ENCODE measurements at regions not wholly inside any gene's neighbourhood (a gene's known extent, or its start where the extent isn't known, plus 50 kb on each side); places are given as distances from the start of the nearest gene placed in this dataset.

GRCh38 chr9:79236466-79236865 is 335.3 kb upstream of the TLE4 start:
- FAIRE-seq = no peak

- no peak for FAIRE-seq
These were observed 333.9 kb upstream of the TLE4 start for GRCh38 chr9:79237861-79238260.

- no peak for FAIRE-seq
These were observed 331.0 kb upstream of the TLE4 start for GRCh38 chr9:79240774-79241173.

- no peak for FAIRE-seq
These were observed 329.3 kb upstream of the TLE4 start for GRCh38 chr9:79242489-79242888.

DNA sequence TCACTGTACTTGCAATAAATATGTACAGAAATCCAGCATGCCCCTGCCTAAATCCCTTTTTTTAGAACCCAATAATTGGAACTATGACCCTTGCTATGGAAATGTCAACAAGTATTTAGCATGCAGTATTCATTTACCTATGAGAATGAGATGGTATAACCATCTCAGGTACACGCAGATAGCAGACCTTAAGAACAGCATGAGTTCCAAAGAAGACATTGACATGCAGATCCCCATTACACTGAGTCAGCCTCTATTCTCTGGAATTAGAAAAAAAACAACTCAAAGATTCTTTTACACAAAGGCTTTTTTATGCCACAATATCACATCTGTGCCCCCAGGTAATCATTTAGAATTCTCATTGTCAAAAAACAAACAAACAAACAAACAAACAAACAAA is 325.6 kb upstream of the TLE4 start:
- FAIRE-seq = no peak

DNA sequence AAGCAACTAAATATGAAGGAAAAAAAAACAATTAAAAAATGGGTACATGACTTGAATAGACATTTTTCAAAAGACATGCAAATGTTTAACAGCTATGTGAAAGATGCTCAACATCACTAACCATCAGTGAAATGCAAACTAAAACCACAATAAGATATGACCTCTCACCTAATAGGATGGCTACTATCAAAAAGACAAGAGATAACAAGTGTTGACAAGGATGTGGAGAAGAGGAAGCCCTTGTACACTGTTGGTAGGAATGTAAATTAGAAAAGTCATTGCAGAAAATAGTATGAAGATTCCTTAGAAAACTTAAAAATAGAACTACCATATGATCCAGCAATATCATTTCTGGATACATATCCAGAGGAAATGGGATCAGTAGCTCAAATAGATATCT is 324.7 kb upstream of the TLE4 start:
- FAIRE-seq = no peak

- FAIRE-seq = no peak
These were observed 321.0 kb upstream of the TLE4 start for GRCh38 chr9:79250806-79251205.

DNA sequence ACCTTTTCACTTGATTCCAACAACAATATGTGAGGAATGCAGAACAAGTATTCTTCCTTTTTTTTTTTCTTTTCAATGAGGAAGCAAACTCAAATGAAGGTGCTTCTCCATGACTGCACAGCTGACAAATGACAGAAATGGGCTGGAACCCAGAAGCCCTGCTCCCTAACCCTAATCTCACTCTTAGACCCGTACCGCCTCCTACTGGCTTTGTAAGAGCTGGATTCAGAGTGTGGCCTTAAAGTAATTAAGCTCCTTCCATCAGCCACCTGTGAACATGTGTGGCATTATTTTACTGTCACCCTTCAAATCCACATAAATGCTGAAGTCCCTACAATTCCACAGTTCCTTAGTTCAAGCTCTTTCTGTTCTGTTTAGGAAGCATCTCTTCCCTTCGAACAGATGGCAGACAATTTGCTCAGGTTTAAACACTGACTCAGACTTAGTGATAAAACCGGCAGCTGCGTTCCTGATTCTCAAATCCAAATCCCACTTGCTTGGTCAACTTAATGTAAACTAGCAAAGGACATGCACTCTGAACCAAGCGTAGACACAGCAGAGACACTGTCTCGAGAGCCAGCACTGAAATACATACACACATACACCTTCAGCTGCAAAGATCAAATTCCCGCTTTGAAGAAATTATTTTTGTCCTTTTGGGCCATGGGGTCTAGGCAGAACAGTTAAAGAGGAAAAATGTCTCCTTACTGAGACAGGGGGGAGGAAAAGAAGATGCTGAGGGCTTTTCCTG is 316.7 kb upstream of the TLE4 start:
- FAIRE-seq = no peak

- no peak for FAIRE-seq
These were observed 316.0 kb upstream of the TLE4 start for GRCh38 chr9:79255651-79256260.

DNA sequence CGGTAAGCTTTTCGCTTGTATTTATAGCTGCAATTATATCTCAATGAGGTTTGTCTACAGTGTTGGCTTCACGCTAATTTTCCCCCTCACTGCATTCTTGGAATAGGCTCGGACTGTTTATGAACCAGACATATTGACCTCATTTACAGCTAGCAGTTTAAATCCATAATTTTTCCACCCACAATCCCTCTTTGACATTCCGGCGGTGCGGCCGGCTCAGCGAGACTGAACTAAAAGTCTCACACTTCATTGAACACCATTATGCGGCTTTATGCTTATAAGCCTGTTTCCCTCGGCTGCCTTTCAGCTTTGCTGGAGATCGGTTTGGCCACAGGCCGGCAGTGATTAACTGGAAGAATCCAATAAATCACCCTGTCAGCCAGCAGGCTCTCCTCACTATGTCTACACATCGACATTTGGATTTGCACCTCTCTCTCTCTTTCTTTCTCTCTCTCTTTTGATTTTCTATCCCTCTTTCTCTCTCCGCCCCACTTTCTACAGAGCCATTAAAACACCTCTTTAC is 315.0 kb upstream of the TLE4 start:
- no peak for FAIRE-seq

GRCh38 chr9:79257228-79257781 is 314.5 kb upstream of the TLE4 start:
- no peak for FAIRE-seq

- no peak for FAIRE-seq
These were observed 313.9 kb upstream of the TLE4 start for GRCh38 chr9:79257790-79258351.

- FAIRE-seq = no peak
These were observed 311.9 kb upstream of the TLE4 start for GRCh38 chr9:79259858-79260257.

- no peak for FAIRE-seq
These were observed 308.1 kb upstream of the TLE4 start for GRCh38 chr9:79263628-79264027.

DNA sequence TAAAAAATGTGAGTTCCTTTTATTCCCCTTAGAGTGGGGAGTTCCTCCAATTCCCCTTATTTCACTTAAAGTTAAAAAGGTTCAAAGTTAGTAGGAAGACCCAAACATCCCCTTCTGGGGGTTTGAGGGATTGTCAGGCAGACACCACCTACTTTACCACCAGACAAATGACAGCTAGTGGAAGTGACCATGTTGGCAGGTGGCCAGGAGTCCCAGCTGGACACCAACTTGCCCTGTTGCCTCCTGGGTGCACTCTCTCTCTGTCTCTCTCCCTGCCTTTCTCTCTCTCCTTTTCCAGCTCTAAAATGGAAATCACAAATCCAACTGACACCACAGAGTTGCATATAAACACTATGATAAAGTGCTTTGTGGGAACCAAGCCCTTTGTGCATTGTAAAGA is 307.7 kb upstream of the TLE4 start:
- no peak for FAIRE-seq

DNA sequence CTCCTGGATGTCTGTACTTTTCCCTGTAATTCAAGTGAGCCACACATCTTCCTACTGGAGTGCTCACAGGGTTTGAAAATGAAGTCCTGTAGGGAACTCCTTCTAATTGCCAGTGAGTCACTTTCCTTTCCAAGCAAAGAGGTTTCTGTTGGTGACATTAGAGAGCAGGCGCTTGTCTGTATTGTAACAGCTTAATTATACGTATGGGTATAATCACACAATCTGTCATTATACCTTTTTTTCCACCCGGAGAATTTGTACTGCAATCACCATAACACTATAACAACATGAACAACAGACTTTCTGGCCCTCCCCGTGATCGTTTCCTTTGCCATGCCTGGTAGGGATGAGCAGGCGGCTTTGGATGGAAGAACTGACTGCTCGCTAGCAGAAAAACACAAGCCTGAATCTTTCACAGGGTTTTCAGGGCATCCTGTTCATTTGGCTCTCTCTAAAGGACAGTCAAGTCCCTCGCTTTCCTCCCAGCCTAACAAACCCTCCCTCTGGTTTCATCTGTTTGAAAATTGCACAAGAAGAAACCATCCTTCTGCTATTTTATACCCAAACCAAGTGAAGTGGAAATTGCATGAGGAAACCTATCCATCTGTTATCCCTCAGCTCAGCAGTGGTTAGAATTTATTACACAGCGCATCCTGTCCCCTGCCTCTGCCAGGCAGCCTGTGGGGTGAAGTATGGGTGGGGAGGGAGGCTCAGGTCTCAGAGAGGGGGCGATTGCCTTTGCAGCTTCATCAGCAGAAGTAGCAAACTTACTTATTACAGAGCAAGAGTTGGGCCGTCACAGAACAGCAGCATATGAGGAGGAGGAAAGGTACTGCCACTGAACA is 307.0 kb upstream of the TLE4 start:
- FAIRE-seq = no peak

- FAIRE-seq = no peak
These were observed 304.8 kb upstream of the TLE4 start for GRCh38 chr9:79266986-79267385.

- no peak for FAIRE-seq
These were observed 303.0 kb upstream of the TLE4 start for GRCh38 chr9:79268806-79269205.

- no peak for FAIRE-seq
These were observed 298.5 kb upstream of the TLE4 start for GRCh38 chr9:79273311-79273710.

- no peak for FAIRE-seq
These were observed 292.4 kb upstream of the TLE4 start for GRCh38 chr9:79279356-79279755.

DNA sequence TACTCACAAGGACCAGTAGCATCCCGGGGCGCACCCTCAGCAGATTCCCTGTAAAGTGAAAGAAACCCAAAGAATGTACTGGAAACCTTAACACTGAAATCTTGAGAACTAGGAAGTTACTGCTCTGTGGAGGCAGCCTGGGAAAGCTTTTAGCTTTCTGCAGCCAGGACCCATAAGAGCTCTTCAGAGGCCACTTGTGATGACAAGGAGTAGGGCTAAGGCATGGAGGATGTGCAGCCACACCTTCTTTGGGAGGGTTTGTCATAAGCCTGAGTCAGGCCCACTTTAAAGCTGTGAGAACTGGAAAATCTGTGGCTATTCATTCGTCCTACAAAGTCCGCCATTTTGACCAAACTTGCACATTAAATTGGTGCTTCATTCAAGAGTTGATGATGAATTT is 291.1 kb upstream of the TLE4 start:
- no peak for FAIRE-seq

DNA sequence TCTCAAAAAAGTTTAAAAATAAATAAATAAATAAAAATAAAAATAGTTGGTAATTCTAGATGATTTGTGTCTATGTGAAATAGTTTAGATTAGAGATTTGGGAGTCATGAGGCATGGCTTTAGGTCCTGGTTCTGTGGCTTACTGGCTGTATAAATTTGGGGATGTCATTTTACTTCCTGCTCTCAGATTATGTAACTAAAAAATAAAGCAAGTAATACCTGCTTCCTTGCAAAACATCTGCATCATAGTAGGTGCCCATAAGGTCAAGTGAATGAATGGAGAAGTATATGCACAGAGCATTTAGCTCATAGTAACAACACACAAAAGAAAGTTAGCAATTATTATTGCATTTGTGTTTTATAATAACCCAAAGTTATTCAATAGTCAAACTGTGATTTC is 287.7 kb upstream of the TLE4 start:
- FAIRE-seq = no peak
